ENCODE measurements at regions not wholly inside any gene's neighbourhood (a gene's known extent, or its start where the extent isn't known, plus 50 kb on each side); places are given as distances from the start of the nearest gene placed in this dataset.

DNA sequence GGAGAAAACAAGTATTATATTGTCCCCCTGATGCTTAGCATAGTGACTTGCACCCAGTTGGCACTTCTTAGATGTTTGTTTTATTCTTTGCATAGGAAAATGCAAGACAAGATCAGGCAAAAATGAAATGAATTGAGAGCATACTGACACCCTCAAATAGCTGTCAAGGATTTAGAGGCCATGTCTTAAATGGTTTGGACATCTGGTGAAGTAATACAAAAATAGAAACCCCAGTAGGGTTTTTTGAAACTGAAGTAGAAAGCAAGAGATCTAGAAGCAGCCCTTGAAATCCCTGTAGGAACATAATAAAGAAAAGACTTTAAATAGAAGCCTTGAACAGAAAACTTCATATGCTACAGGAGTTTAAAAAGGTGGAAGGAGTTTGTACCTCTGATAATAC is 174.3 kb downstream of the ANXA1 start:
- TF ChIP-seq, protein P1, sequence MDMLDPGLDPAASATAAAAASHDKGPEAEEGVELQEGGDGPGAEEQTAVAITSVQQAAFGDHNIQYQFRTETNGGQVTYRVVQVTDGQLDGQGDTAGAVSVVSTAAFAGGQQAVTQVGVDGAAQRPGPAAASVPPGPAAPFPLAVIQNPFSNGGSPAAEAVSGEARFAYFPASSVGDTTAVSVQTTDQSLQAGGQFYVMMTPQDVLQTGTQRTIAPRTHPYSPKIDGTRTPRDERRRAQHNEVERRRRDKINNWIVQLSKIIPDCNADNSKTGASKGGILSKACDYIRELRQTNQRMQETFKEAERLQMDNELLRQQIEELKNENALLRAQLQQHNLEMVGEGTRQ (IDR thresholded peaks at IDR 0.05; ENCODE audit: borderline replicate concordance, low read depth, low read length): no peak
- TF ChIP-seq, protein P2, sequence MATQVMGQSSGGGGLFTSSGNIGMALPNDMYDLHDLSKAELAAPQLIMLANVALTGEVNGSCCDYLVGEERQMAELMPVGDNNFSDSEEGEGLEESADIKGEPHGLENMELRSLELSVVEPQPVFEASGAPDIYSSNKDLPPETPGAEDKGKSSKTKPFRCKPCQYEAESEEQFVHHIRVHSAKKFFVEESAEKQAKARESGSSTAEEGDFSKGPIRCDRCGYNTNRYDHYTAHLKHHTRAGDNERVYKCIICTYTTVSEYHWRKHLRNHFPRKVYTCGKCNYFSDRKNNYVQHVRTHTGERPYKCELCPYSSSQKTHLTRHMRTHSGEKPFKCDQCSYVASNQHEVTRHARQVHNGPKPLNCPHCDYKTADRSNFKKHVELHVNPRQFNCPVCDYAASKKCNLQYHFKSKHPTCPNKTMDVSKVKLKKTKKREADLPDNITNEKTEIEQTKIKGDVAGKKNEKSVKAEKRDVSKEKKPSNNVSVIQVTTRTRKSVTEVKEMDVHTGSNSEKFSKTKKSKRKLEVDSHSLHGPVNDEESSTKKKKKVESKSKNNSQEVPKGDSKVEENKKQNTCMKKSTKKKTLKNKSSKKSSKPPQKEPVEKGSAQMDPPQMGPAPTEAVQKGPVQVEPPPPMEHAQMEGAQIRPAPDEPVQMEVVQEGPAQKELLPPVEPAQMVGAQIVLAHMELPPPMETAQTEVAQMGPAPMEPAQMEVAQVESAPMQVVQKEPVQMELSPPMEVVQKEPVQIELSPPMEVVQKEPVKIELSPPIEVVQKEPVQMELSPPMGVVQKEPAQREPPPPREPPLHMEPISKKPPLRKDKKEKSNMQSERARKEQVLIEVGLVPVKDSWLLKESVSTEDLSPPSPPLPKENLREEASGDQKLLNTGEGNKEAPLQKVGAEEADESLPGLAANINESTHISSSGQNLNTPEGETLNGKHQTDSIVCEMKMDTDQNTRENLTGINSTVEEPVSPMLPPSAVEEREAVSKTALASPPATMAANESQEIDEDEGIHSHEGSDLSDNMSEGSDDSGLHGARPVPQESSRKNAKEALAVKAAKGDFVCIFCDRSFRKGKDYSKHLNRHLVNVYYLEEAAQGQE (IDR thresholded peaks at IDR 0.05; ENCODE audit: low read depth, low read length): no peak
- TF ChIP-seq EP300 (IDR thresholded peaks at IDR 0.05; ENCODE audit: borderline replicate concordance in 1 of 2, low read depth in 1 of 2, low read length in 1 of 2): no peak

All from SK-N-SH (cell line).